Right lobe of liver (tissue), 4 donors: ENCODE measurements at regions not wholly inside any gene's neighbourhood (a gene's known extent, or its start where the extent isn't known, plus 50 kb on each side); places are given as distances from the start of the nearest gene placed in this dataset.

ENCODE experiments used
- POLR2A ChIP-seq: fragments of 450-650 bp; IDR thresholded peaks from one replicate; pipeline ENCODE4 v1.6.1; 2017; ENCODE audit warnings: antibody characterized with exemption, mild to moderate bottlenecking
- TF ChIP-seq, protein P1 (sequence below), 4 donors: fragments of 200-600 bp in 3 of 4; fragments of 450-650 bp in 1 of 4; IDR thresholded peaks; one replicate each; pipeline versions ENCODE4 v1.5.1 to v1.8.0; 2016 to 2022; ENCODE audit warnings: antibody characterized with exemption in 4 of 4, mild to moderate bottlenecking in 2 of 4
- donor health status: DM: no; HTN: no; CAD: no.
- donor health status: DM: no; HTN: no; CAD: no.
- donor health status: DM: no; HTN: yes; CAD: no.

- no peak for TF ChIP-seq POLR2A
- TF ChIP-seq, protein P1, sequence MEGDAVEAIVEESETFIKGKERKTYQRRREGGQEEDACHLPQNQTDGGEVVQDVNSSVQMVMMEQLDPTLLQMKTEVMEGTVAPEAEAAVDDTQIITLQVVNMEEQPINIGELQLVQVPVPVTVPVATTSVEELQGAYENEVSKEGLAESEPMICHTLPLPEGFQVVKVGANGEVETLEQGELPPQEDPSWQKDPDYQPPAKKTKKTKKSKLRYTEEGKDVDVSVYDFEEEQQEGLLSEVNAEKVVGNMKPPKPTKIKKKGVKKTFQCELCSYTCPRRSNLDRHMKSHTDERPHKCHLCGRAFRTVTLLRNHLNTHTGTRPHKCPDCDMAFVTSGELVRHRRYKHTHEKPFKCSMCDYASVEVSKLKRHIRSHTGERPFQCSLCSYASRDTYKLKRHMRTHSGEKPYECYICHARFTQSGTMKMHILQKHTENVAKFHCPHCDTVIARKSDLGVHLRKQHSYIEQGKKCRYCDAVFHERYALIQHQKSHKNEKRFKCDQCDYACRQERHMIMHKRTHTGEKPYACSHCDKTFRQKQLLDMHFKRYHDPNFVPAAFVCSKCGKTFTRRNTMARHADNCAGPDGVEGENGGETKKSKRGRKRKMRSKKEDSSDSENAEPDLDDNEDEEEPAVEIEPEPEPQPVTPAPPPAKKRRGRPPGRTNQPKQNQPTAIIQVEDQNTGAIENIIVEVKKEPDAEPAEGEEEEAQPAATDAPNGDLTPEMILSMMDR (IDR thresholded peaks at IDR 0.05), result no peak
These were observed 143.6 kb upstream of the VRK1 start for GRCh38 chr14:96653597-96653996.
